GM12878 (cell line): ENCODE measurements at regions not wholly inside any gene's neighbourhood (a gene's known extent, or its start where the extent isn't known, plus 50 kb on each side); places are given as distances from the start of the nearest gene placed in this dataset.

ENCODE experiments used
- ATAC-seq: fragments of 200-7000 bp; cut with Tn5 transposase; 3 replicates; pipeline ENCODE4 v1.9.1; 2020; ENCODE audit warnings: mild to moderate bottlenecking, moderate library complexity
- BruUV-seq: library from RNA; stranded (reverse); fragments of 400-500 nt; replicated peaks from 2 replicates; lab custom pipeline; 2021; lab: Mats Ljungman, UMichigan
- CTCF ChIA-PET: fragments of 300-600 bp; sonication (Branson Sonifier 250); formaldehyde crosslinking; extraction: SDS; loops from one replicate; lab custom pipeline; 2021; ENCODE audit warnings: inconsistent platforms; lab: Yijun Ruan, JAX
- POLR2A ChIA-PET: fragments of 350-600 bp; formaldehyde crosslinking; extraction: SDS; loops from one replicate; lab custom pipeline; 2021; ENCODE audit warnings: inconsistent platforms; lab: Charles Lee
- RAD21 ChIA-PET: fragments of 300-600 bp; sonication (Branson Sonifier 250); formaldehyde crosslinking; loops from one replicate; lab custom pipeline; 2023; ENCODE audit warnings: antibody characterized with exemption; ENCODE audit not compliant: unreplicated experiment; lab: Charles Lee
- SMC1A ChIA-PET: fragments of 300-600 bp; sonication (Branson Sonifier 250); formaldehyde crosslinking; loops from one replicate; lab custom pipeline; 2023; ENCODE audit not compliant: unreplicated experiment, uncharacterized antibody; lab: Charles Lee
- DNase-seq: peaks from one replicate; pipeline ENCODE4 v3.0.0-alpha.2; 2011; ENCODE audit warnings: low read depth, low spot score
- FAIRE-seq: peaks from 3 replicates; lab custom pipeline; 2011; peaks lifted over from hg19 to GRCh38; lab: Jason Lieb, UNC
- H2AFZ ChIP-seq: 2 replicates; pipeline ENCODE4 v1.6.0; 2011; ENCODE audit warnings: low read depth, low read length, control low read depth; ENCODE audit not compliant: control insufficient read depth
- H3K27ac ChIP-seq: 2 replicates; pipeline ENCODE4 v1.5.1; 2011; ENCODE audit warnings: control low read depth; ENCODE audit not compliant: control insufficient read depth, insufficient read depth
- H3K27me3 ChIP-seq, 2 experiments: replicated peaks in 1 of 2; 2 replicates each; pipeline versions ENCODE4 v1.6.0 to v1.6.1; 2011; ENCODE audit warnings: low read length in 1 of 2; ENCODE audit not compliant: control insufficient read depth in 2 of 2, insufficient read depth in 2 of 2
- H3K36me3 ChIP-seq, 2 experiments: 2 replicates each; pipeline ENCODE4 v1.5.1; 2011; ENCODE audit warnings: low read length in 1 of 2; ENCODE audit not compliant: control insufficient read depth in 2 of 2, insufficient read depth in 2 of 2
- H3K4me1 ChIP-seq: 2 replicates; pipeline ENCODE4 v1.6.1; 2011; ENCODE audit warnings: mild to moderate bottlenecking, low read length, moderate library complexity, mixed read lengths; ENCODE audit not compliant: control insufficient read depth, insufficient read depth
- H3K4me2 ChIP-seq: 2 replicates; pipeline ENCODE4 v1.6.0; 2011; ENCODE audit warnings: control low read depth; ENCODE audit not compliant: control insufficient read depth, insufficient read depth
- H3K4me3 ChIP-seq: fragments of 200-600 bp; sonication (generic); 2 replicates; pipeline ENCODE4 v1.5.1; 2016
- H3K79me2 ChIP-seq: 2 replicates; pipeline ENCODE4 v1.6.0; 2011; ENCODE audit warnings: low read length; ENCODE audit not compliant: control insufficient read depth, insufficient read depth
- H3K9ac ChIP-seq: 2 replicates; pipeline ENCODE4 v1.8.0; 2011; ENCODE audit warnings: low read length, control low read depth, mixed read lengths; ENCODE audit not compliant: control insufficient read depth, insufficient read depth
- H3K9me3 ChIP-seq: replicated peaks from 3 replicates; pipeline ENCODE4 v1.5.1; 2011; ENCODE audit warnings: mild to moderate bottlenecking, low read length; ENCODE audit not compliant: control insufficient read depth, insufficient read depth
- H4K20me1 ChIP-seq: 2 replicates; pipeline ENCODE4 v1.6.0; 2011; ENCODE audit not compliant: control insufficient read depth, insufficient read depth
- RAD21 ChIP-seq: IDR thresholded peaks from 2 replicates; pipeline ENCODE4 v1.6.1; 2011; ENCODE audit warnings: mild to moderate bottlenecking, low read depth, low read length, moderate library complexity; ENCODE audit not compliant: insufficient read depth
- STAT3 ChIP-seq: IDR thresholded peaks from 2 replicates; pipeline ENCODE4 v1.6.1; 2011; ENCODE audit warnings: low read depth, low read length, improper control_type of control experiment
- USF2 ChIP-seq: IDR thresholded peaks from 2 replicates; pipeline ENCODE4 v1.6.1; 2011; ENCODE audit warnings: low read depth, low read length, improper control_type of control experiment, borderline replicate concordance
- ZBTB4 ChIP-seq: fragments of 450-650 bp; formaldehyde crosslinking; IDR thresholded peaks from 2 replicates; pipeline ENCODE4 v1.4.0; 2022; ENCODE audit warnings: mild to moderate bottlenecking, moderate library complexity
- ZNF24 ChIP-seq: fragments of 450-650 bp; IDR thresholded peaks from 2 replicates; pipeline ENCODE4 v1.6.1; 2017; ENCODE audit warnings: antibody characterized with exemption, mild to moderate bottlenecking
- WGBS: methylation state at CpG from one replicate; pipeline ENCODE4 v1.1.6; 2016; ENCODE audit warnings: low lambda C conversion rate; ENCODE audit not compliant: insufficient replicate concordance, insufficient coverage; ENCODE audit errors: missing lambda C conversion rate; 5-methylcytosine and 5-hydroxymethylcytosine counted together
- in situ Hi-C: fragments of 300-500 bp; cut with MboI; formaldehyde crosslinking; loops from 9 replicates; pipeline ENCODE4 v1.14.3; 2018; ENCODE audit warnings: mixed read lengths
- intact Hi-C: fragments of 100-400 bp; cut with micrococcal nuclease; formaldehyde crosslinking; loops from one replicate; pipeline ENCODE4 v1.14.2; 2022; ENCODE audit not compliant: unreplicated experiment
- TF ChIP-seq, protein P1 (sequence below): fragments of 450-650 bp; IDR thresholded peaks from 2 replicates; pipeline ENCODE4 v1.6.1; 2016; ENCODE audit warnings: mild to moderate bottlenecking

GRCh38 chr1:213779228-213779627 lies 208.5 kb upstream of the PROX1 start:
- RAD21 ChIA-PET: no interaction called here
- Histone ChIP-seq H3K79me2 (no peaks in the 10 kb centered on the region), H2AFZ (no peak overlapping the region)

More at GRCh38 chr1:213779228-213779627, 208.5 kb upstream of the PROX1 start:
- Histone ChIP-seq H3K4me2 (no peak overlapping the region), H3K4me1 (no peaks in the 10 kb centered on the region), H3K36me3 (no peaks in the 10 kb centered on the region), H3K27me3 (no peaks in the 10 kb centered on the region), H3K4me3 (no peak overlapping the region), H4K20me1 (no peaks in the 10 kb centered on the region), H3K9ac (no peak overlapping the region), H3K27ac (no peak overlapping the region), H3K9me3 (no peaks in the 10 kb centered on the region)
- 43% methylated on average over 5 of the region's 5 CpGs for WGBS
- intact Hi-C loops: no loop called here
- POLR2A ChIA-PET: no interaction called here
- ATAC-seq (no peak), DNase-seq (no peak), FAIRE-seq (no peak)
- TF ChIP-seq RAD21 (no peak), USF2 (no peak), ZNF24 (no peak), STAT3 (no peak), ZBTB4 (no peak)
- TF ChIP-seq, protein P1, sequence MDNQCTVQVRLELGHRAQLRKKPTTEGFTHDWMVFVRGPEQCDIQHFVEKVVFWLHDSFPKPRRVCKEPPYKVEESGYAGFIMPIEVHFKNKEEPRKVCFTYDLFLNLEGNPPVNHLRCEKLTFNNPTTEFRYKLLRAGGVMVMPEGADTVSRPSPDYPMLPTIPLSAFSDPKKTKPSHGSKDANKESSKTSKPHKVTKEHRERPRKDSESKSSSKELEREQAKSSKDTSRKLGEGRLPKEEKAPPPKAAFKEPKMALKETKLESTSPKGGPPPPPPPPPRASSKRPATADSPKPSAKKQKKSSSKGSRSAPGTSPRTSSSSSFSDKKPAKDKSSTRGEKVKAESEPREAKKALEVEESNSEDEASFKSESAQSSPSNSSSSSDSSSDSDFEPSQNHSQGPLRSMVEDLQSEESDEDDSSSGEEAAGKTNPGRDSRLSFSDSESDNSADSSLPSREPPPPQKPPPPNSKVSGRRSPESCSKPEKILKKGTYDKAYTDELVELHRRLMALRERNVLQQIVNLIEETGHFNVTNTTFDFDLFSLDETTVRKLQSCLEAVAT: no peak
- SMC1A ChIA-PET: no interaction called here
- CTCF ChIA-PET: no interaction called here
- in situ Hi-C loops: no loop called here
- no TSS peak for BruUV-seq
